ENCODE measurements at regions not wholly inside any gene's neighbourhood (a gene's known extent, or its start where the extent isn't known, plus 50 kb on each side); places are given as distances from the start of the nearest gene placed in this dataset.

GRCh38 chr16:87231295-87231694 lies 85.9 kb downstream of the C16orf95 start:
- DNase-seq (ENCODE audit: low read depth in 4 of 4, low spot score in 1 of 4): no peak

GRCh38 chr16:87231911-87232310 lies 85.3 kb downstream of the C16orf95 start:
- DNase-seq (ENCODE audit: low read depth in 4 of 4, low spot score in 1 of 4): no peak

- DNase-seq (ENCODE audit: low read depth in 4 of 4, low spot score in 1 of 4): no peak
Observed at GRCh38 chr16:87233928-87234327, 83.3 kb downstream of the C16orf95 start.

GRCh38 chr16:87234601-87235000 lies 82.6 kb downstream of the C16orf95 start:
- no peak for DNase-seq (ENCODE audit: low read depth in 4 of 4, low spot score in 1 of 4)

GRCh38 chr16:87235810-87236515 lies 81.2 kb downstream of the C16orf95 start:
- no peak for DNase-seq (ENCODE audit: low read depth in 4 of 4, low spot score in 1 of 4)

- no peak for DNase-seq (ENCODE audit: low read depth in 4 of 4, low spot score in 1 of 4)
Observed at GRCh38 chr16:87236516-87237115, 80.6 kb downstream of the C16orf95 start.

- DNase-seq (ENCODE audit: low read depth in 4 of 4, low spot score in 1 of 4): no peak
Observed at GRCh38 chr16:87238361-87238715, 78.9 kb downstream of the C16orf95 start.

- no peak for DNase-seq (ENCODE audit: low read depth in 4 of 4, low spot score in 1 of 4)
Observed at GRCh38 chr16:87239545-87239944, 77.6 kb downstream of the C16orf95 start.

GRCh38 chr16:87240211-87241136 lies 76.7 kb downstream of the C16orf95 start:
- DNase-seq (ENCODE audit: low read depth in 4 of 4, low spot score in 1 of 4): no peak

- no peak for DNase-seq (ENCODE audit: low read depth in 4 of 4, low spot score in 1 of 4)
Observed at GRCh38 chr16:87241137-87241771, 75.9 kb downstream of the C16orf95 start.

GRCh38 chr16:87243478-87243877 lies 73.7 kb downstream of the C16orf95 start:
- no peak for DNase-seq (ENCODE audit: low read depth in 4 of 4, low spot score in 1 of 4)

GRCh38 chr16:87244636-87245197 lies 72.5 kb downstream of the C16orf95 start:
- DNase-seq (ENCODE audit: low read depth in 4 of 4, low spot score in 1 of 4): no peak

GRCh38 chr16:87245511-87245910 lies 71.7 kb downstream of the C16orf95 start:
- no peak for DNase-seq (ENCODE audit: low read depth in 4 of 4, low spot score in 1 of 4)

GRCh38 chr16:87246269-87247065 lies 70.7 kb downstream of the C16orf95 start:
- no peak for DNase-seq (ENCODE audit: low read depth in 4 of 4, low spot score in 1 of 4)

GRCh38 chr16:87248714-87249113 lies 68.5 kb downstream of the C16orf95 start:
- DNase-seq (ENCODE audit: low read depth in 4 of 4, low spot score in 1 of 4): no peak

GRCh38 chr16:87249425-87249824 lies 67.8 kb downstream of the C16orf95 start:
- no peak for DNase-seq (ENCODE audit: low read depth in 4 of 4, low spot score in 1 of 4)

GRCh38 chr16:87250431-87250960 lies 66.7 kb downstream of the C16orf95 start:
- DNase-seq (ENCODE audit: low read depth in 4 of 4, low spot score in 1 of 4): no peak

GRCh38 chr16:87252269-87252970 lies 64.8 kb downstream of the C16orf95 start:
- no peak for DNase-seq (ENCODE audit: low read depth in 4 of 4, low spot score in 1 of 4)
